ENCODE measurements at regions not wholly inside any gene's neighbourhood (a gene's known extent, or its start where the extent isn't known, plus 50 kb on each side); places are given as distances from the start of the nearest gene placed in this dataset.

DNA sequence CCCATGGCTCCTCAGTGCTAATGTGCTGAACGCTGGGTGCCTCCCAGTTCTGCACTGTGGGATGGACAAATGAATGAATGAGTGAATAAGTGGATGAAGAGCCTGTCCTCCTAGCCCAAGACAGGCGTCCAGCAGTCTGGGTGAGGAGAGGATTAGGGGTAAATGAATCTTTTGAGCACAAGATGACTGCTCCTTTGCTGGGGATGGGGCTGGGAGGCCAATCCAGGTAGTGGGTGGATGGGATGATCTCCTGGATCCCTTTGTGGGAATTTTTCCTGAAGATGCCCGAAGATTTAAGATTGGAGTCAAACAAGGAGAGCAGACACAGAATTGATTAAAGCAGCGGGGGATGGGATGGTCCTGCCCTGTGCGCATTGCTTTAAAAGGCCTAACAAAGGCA is 65.3 kb upstream of the MLN start:
- ATAC-seq (ENCODE audit: low FRiP score) (no peak), DNase-seq (ENCODE audit: low spot score) (no peak)
- TF ChIP-seq, protein P1, sequence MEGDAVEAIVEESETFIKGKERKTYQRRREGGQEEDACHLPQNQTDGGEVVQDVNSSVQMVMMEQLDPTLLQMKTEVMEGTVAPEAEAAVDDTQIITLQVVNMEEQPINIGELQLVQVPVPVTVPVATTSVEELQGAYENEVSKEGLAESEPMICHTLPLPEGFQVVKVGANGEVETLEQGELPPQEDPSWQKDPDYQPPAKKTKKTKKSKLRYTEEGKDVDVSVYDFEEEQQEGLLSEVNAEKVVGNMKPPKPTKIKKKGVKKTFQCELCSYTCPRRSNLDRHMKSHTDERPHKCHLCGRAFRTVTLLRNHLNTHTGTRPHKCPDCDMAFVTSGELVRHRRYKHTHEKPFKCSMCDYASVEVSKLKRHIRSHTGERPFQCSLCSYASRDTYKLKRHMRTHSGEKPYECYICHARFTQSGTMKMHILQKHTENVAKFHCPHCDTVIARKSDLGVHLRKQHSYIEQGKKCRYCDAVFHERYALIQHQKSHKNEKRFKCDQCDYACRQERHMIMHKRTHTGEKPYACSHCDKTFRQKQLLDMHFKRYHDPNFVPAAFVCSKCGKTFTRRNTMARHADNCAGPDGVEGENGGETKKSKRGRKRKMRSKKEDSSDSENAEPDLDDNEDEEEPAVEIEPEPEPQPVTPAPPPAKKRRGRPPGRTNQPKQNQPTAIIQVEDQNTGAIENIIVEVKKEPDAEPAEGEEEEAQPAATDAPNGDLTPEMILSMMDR (IDR thresholded peaks at IDR 0.05) = no peak

DNA sequence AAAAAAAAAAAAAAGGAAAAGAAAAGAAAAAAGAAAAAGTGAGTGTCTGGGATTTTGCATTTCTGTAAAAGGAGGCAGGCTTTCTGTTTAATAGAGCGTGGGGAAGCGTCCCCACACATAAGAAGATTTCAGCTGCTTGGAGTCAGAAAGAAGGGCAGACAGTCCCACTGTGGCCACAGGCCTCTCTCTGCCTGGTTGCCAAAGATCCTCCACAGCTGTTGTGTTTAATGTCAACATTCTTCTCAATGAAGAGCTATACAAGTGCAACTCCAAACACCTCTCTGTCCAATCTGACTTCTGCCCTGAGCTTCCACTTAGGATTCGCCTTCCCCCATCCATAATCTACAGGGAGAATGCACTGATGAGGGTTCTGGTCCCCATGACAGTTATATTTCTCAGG is 64.3 kb upstream of the MLN start:
- ATAC-seq (ENCODE audit: low FRiP score) = no peak
- TF ChIP-seq, protein P1 (IDR thresholded peaks at IDR 0.05) = no peak
- DNase-seq (ENCODE audit: low spot score) = no peak

DNA sequence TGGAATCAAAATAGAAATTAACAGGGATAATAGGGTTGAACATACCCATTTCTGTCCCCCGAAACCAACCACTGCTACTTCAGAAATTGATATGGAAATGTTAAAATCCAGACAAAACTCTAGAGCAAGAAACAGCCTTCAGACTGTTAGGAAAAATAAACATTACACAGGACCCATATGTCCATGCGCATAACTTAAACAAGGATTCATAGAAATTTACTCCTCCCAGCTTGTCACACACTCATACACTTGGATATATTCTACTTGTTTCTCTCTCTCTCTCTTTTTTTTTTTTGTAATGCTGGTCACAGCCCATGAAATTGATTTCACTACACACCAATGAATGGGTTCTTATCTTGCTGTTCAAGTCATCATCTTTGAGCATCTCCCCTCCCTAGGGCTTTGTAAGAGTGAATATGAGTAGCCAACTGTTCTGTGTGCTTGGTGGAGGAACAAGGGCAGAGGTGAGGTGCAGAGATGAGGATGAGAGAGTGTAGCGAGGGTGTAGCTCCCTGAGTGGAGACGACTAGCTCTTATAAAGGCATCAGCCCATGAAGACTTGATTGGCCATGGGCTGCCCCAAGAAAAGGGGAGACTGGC is 61.8 kb upstream of the MLN start:
- DNase-seq (ENCODE audit: low spot score) (no peak), ATAC-seq (ENCODE audit: low FRiP score) (no peak)
- TF ChIP-seq, protein P1 (IDR thresholded peaks at IDR 0.05) = no peak

DNA sequence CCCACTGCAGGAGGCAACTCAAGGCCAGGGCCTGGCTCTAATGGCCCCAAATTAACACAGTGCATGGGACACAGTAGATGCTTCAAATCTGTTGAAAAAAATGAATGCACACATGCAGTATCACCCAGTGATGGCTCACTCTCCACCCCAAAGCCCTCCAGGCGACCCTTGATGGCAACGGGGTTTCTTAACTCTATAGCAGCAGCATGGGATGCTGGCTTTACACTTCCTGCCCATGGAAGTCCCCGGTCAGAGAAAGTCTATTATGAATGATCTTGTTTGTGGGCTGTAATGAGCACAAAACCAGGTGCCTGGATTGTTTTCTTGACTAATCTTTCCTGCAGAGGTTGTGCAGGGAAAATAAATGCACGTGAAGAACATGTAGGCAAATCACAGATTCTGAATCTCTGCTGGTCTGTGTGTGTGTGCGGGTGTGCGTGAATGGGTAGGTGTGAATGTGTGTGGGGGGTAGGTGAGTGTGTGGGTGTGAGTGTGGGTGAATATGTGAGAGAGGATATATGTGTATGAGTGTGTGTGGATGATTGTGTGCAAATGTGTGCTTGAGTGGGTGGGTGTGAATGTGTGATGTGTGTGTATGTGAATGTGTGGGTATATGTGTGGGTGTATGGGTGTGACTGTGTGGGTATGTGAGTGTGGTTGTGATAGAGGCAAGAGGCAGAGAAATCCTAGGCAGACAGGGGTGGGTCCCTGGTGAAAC is 60.1 kb upstream of the MLN start:
- no peak for ATAC-seq (ENCODE audit: low FRiP score)
- TF ChIP-seq, protein P1 (IDR thresholded peaks at IDR 0.05) = no peak
- DNase-seq (ENCODE audit: low spot score) = no peak

DNA sequence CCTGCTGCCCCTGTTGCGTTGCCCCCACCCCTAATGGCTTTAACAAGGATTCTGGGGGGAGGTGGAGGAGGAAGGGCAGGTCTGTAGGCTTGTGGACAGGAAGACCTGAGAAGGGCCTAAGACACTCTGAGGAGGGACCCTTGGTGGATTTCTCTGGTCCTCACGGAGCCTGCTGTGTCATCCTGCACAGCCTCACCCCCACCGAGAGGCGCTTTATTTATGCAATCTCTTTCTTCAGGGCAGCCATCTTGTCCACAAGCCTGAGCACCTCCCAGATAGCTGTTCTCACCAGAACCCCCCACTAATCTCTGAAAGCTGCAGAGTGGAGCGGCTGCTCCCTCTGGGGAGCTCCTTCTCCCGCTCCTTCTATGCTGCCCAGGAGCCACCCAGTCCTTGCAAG is 59.3 kb upstream of the MLN start:
- DNase-seq (ENCODE audit: low spot score) (no peak), ATAC-seq (ENCODE audit: low FRiP score) (no peak)
- TF ChIP-seq, protein P1 (IDR thresholded peaks at IDR 0.05) = no peak

DNA sequence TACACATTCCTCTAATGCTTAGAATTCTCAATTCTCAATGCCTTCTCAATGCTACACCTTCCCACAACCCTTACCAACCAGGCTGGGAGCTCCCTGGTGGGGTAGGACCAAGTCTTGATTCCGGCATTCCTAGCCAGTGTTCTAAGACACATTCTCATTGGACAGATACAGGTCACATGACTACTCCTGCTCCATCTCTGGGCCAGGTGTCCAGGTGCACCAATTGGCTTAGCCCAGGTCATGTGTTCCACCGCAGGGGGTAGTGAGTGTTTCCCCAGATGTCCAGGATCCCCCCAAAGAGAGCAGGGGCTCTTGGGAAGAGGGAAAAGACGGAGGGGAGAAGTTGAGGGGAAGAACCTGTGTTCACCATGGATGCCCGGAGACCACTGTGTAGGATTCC is 58.7 kb upstream of the MLN start:
- TF ChIP-seq, protein P1 (IDR thresholded peaks at IDR 0.05) = no peak
- no peak for ATAC-seq (ENCODE audit: low FRiP score)
- no peak for DNase-seq (ENCODE audit: low spot score)

DNA sequence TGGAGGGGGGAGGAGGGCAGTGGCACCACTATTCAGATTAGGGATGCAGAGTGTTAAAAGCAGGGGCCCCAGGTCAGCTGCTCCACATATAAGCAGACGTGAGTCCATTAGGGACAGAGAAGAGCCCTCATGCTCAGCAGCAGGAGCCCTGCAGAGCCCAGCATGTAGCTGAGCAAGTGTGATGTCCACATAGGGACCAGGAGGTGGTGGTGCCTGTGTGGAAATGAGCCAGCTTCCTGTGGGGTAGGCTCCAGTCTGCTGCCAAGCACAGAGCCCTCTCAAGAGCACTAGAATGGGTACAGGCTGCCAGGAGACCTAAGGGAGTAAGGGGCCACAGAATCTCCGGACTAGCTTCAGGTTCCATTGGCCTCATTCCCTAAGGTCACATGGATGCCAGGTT is 57.9 kb upstream of the MLN start:
- TF ChIP-seq, protein P1 (IDR thresholded peaks at IDR 0.05) = no peak
- ATAC-seq (ENCODE audit: low FRiP score) = no peak
- no peak for DNase-seq (ENCODE audit: low spot score)
